ENCODE measurements at regions not wholly inside any gene's neighbourhood (a gene's known extent, or its start where the extent isn't known, plus 50 kb on each side); places are given as distances from the start of the nearest gene placed in this dataset.
"Not testable (repeated sequence)": the region's sequence is repeated elsewhere in the genome, so short reads cannot be mapped to it uniquely, and the experiment has no call there.

DNA sequence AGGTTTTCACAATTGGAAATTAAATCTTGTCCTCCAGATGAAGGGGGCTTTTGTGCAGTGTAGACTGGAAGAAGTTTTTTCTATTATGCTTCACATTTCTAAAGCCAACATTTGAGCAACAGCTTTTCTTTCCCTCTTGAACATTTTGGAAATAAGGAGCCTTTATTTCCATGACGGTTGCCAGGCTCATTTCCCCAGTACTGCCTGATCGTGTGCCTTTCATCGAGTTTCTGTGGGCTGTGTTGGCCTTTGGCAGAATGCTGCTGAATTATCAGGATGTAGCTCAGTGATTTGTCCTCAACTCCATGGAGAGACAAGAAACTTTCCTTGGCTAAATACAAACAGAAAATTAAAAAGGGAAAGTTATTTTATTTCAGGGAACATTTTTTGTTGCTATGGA, 314.8 kb upstream of the LRRC3B start:
- H3K27me3 ChIP-seq (ENCODE audit: low read length), result no peaks in the 10 kb centered on the region

GRCh38 chr3:26308454-26308853, 314.1 kb upstream of the LRRC3B start:
- Histone ChIP-seq H3K9me3 (ENCODE audit: low read length) (no peaks in the 10 kb centered on the region), H3K27me3 (ENCODE audit: low read length) (no peaks in the 10 kb centered on the region), H2AFZ (ENCODE audit: low read length) (no peak overlapping the region), H3K9ac (ENCODE audit: low read length) (no peak overlapping the region), H3K9me2 (replicated peaks; ENCODE audit: insufficient read depth, low read length) (no peaks in the 10 kb centered on the region), H3K79me2 (ENCODE audit: low read length) (no peaks in the 10 kb centered on the region), H3K4me3 (ENCODE audit: low read length) (no peak overlapping the region), H4K20me1 (ENCODE audit: insufficient read depth, low read depth, low read length) (no peaks in the 10 kb centered on the region), H3K4me2 (ENCODE audit: low read depth, low read length, poor library complexity, severe bottlenecking) (no peak overlapping the region), H3K4me1 (ENCODE audit: low read length) (no peaks in the 10 kb centered on the region), H3K36me3 (ENCODE audit: insufficient read depth, low read length) (no peaks in the 10 kb centered on the region), H3K27ac (ENCODE audit: low read length) (no peak overlapping the region)
- DNase-seq, result no peak

More for the DNA sequence above, 314.8 kb upstream of the LRRC3B start:
- H3K9me3 ChIP-seq (ENCODE audit: low read length), result no peaks in the 10 kb centered on the region
- H3K9me2 ChIP-seq (replicated peaks; ENCODE audit: insufficient read depth, low read length), result no peaks in the 10 kb centered on the region
- no peak overlapping the region for H3K4me3 ChIP-seq (ENCODE audit: low read length)
- H4K20me1 ChIP-seq (ENCODE audit: insufficient read depth, low read depth, low read length), result no peaks in the 10 kb centered on the region
- H3K4me2 ChIP-seq (ENCODE audit: low read depth, low read length, poor library complexity, severe bottlenecking), result no peak overlapping the region
- no peak overlapping the region for H2AFZ ChIP-seq (ENCODE audit: low read length)
- H3K9ac ChIP-seq (ENCODE audit: low read length), result no peak overlapping the region
- no peaks in the 10 kb centered on the region for H3K36me3 ChIP-seq (ENCODE audit: insufficient read depth, low read length)
- H3K27ac ChIP-seq (ENCODE audit: low read length), result no peak overlapping the region
- DNase-seq, result no peak
- H3K79me2 ChIP-seq (ENCODE audit: low read length), result no peaks in the 10 kb centered on the region
- H3K4me1 ChIP-seq (ENCODE audit: low read length), result no peaks in the 10 kb centered on the region

- not testable (repeated sequence) for H4K20me1 ChIP-seq (ENCODE audit: insufficient read depth, low read depth, low read length); H3K9ac ChIP-seq (ENCODE audit: low read length); H3K27me3 ChIP-seq (ENCODE audit: low read length); H3K9me2 ChIP-seq (replicated peaks; ENCODE audit: insufficient read depth, low read length); H3K9me3 ChIP-seq (ENCODE audit: low read length); H3K4me2 ChIP-seq (ENCODE audit: low read depth, low read length, poor library complexity, severe bottlenecking); H3K79me2 ChIP-seq (ENCODE audit: low read length); H2AFZ ChIP-seq (ENCODE audit: low read length); H3K36me3 ChIP-seq (ENCODE audit: insufficient read depth, low read length); H3K4me3 ChIP-seq (ENCODE audit: low read length); H3K4me1 ChIP-seq (ENCODE audit: low read length); H3K27ac ChIP-seq (ENCODE audit: low read length); DNase-seq
Measured at GRCh38 chr3:26309536-26309935, 313.0 kb upstream of the LRRC3B start.

GRCh38 chr3:26312816-26313215, 309.8 kb upstream of the LRRC3B start:
- Histone ChIP-seq H3K9ac (ENCODE audit: low read length) (no peak overlapping the region), H4K20me1 (ENCODE audit: insufficient read depth, low read depth, low read length) (no peaks in the 10 kb centered on the region), H3K4me2 (ENCODE audit: low read depth, low read length, poor library complexity, severe bottlenecking) (no peak overlapping the region), H3K27me3 (ENCODE audit: low read length) (no peaks in the 10 kb centered on the region), H3K27ac (ENCODE audit: low read length) (no peak overlapping the region), H3K4me1 (ENCODE audit: low read length) (no peaks in the 10 kb centered on the region), H3K9me3 (ENCODE audit: low read length) (no peaks in the 10 kb centered on the region), H3K4me3 (ENCODE audit: low read length) (no peak overlapping the region), H3K79me2 (ENCODE audit: low read length) (no peaks in the 10 kb centered on the region), H2AFZ (ENCODE audit: low read length) (no peak overlapping the region), H3K9me2 (replicated peaks; ENCODE audit: insufficient read depth, low read length) (no peaks in the 10 kb centered on the region), H3K36me3 (ENCODE audit: insufficient read depth, low read length) (no peaks in the 10 kb centered on the region)
- no peak for DNase-seq

GRCh38 chr3:26316472-26316871, 306.1 kb upstream of the LRRC3B start:
- H3K4me3 ChIP-seq (ENCODE audit: low read length), result no peak overlapping the region
- no peaks in the 10 kb centered on the region for H3K27me3 ChIP-seq (ENCODE audit: low read length)
- H3K27ac ChIP-seq (ENCODE audit: low read length), result no peak overlapping the region
- no peaks in the 10 kb centered on the region for H3K79me2 ChIP-seq (ENCODE audit: low read length)
- no peaks in the 10 kb centered on the region for H3K4me1 ChIP-seq (ENCODE audit: low read length)
- H2AFZ ChIP-seq (ENCODE audit: low read length), result no peak overlapping the region
- no peaks in the 10 kb centered on the region for H3K36me3 ChIP-seq (ENCODE audit: insufficient read depth, low read length)
- no peak overlapping the region for H3K4me2 ChIP-seq (ENCODE audit: low read depth, low read length, poor library complexity, severe bottlenecking)
- DNase-seq, result no peak
- no peaks in the 10 kb centered on the region for H4K20me1 ChIP-seq (ENCODE audit: insufficient read depth, low read depth, low read length)
- H3K9ac ChIP-seq (ENCODE audit: low read length), result no peak overlapping the region
- H3K9me3 ChIP-seq (ENCODE audit: low read length), result no peaks in the 10 kb centered on the region
- no peaks in the 10 kb centered on the region for H3K9me2 ChIP-seq (replicated peaks; ENCODE audit: insufficient read depth, low read length)

GRCh38 chr3:26323741-26324140, 298.8 kb upstream of the LRRC3B start:
- H2AFZ ChIP-seq (ENCODE audit: low read length); H4K20me1 ChIP-seq (ENCODE audit: insufficient read depth, low read depth, low read length); H3K4me2 ChIP-seq (ENCODE audit: low read depth, low read length, poor library complexity, severe bottlenecking); H3K79me2 ChIP-seq (ENCODE audit: low read length); DNase-seq; H3K4me1 ChIP-seq (ENCODE audit: low read length); H3K36me3 ChIP-seq (ENCODE audit: insufficient read depth, low read length); H3K9me2 ChIP-seq (replicated peaks; ENCODE audit: insufficient read depth, low read length); H3K9ac ChIP-seq (ENCODE audit: low read length); H3K4me3 ChIP-seq (ENCODE audit: low read length); H3K27me3 ChIP-seq (ENCODE audit: low read length); H3K9me3 ChIP-seq (ENCODE audit: low read length); H3K27ac ChIP-seq (ENCODE audit: low read length): not testable (repeated sequence)

GRCh38 chr3:26340001-26340400, 282.6 kb upstream of the LRRC3B start:
- no peaks in the 10 kb centered on the region for H3K36me3 ChIP-seq (ENCODE audit: insufficient read depth, low read length)
- no peaks in the 10 kb centered on the region for H3K79me2 ChIP-seq (ENCODE audit: low read length)
- no peak for DNase-seq
- H3K9ac ChIP-seq (ENCODE audit: low read length), result no peak overlapping the region
- H3K27me3 ChIP-seq (ENCODE audit: low read length), result no peaks in the 10 kb centered on the region
- H4K20me1 ChIP-seq (ENCODE audit: insufficient read depth, low read depth, low read length), result no peaks in the 10 kb centered on the region
- H3K9me3 ChIP-seq (ENCODE audit: low read length), result no peaks in the 10 kb centered on the region
- H3K4me1 ChIP-seq (ENCODE audit: low read length), result no peaks in the 10 kb centered on the region
- H3K9me2 ChIP-seq (replicated peaks; ENCODE audit: insufficient read depth, low read length), result no peaks in the 10 kb centered on the region
- H3K4me2 ChIP-seq (ENCODE audit: low read depth, low read length, poor library complexity, severe bottlenecking), result no peak overlapping the region
- H3K4me3 ChIP-seq (ENCODE audit: low read length), result no peak overlapping the region
- no peak overlapping the region for H2AFZ ChIP-seq (ENCODE audit: low read length)
- no peak overlapping the region for H3K27ac ChIP-seq (ENCODE audit: low read length)

DNA sequence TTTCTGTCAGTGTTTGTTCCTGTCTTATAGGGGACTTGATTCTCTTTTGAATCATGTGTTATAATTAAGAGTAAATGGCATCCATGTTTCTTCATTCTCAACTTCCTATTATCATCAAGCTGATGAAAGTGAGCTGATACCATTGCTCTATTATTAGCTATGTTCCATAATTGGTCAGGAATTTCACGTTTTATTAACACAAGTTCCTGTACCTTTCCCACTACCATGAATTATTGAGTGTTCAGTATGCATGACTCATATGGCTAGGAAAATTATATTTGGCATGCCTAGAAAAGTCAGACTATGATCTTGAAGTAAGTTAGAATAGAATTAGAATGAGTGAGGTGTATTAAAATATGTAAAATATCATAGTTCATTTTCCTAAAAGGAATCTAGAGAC, 278.9 kb upstream of the LRRC3B start:
- Histone ChIP-seq H4K20me1 (ENCODE audit: insufficient read depth, low read depth, low read length) (no peaks in the 10 kb centered on the region), H3K9me2 (replicated peaks; ENCODE audit: insufficient read depth, low read length) (no peaks in the 10 kb centered on the region), H3K79me2 (ENCODE audit: low read length) (no peaks in the 10 kb centered on the region), H3K9me3 (ENCODE audit: low read length) (no peaks in the 10 kb centered on the region), H3K4me2 (ENCODE audit: low read depth, low read length, poor library complexity, severe bottlenecking) (no peak overlapping the region), H3K27ac (ENCODE audit: low read length) (no peak overlapping the region), H3K27me3 (ENCODE audit: low read length) (no peaks in the 10 kb centered on the region), H2AFZ (ENCODE audit: low read length) (no peak overlapping the region), H3K36me3 (ENCODE audit: insufficient read depth, low read length) (no peaks in the 10 kb centered on the region), H3K4me1 (ENCODE audit: low read length) (no peaks in the 10 kb centered on the region), H3K4me3 (ENCODE audit: low read length) (no peak overlapping the region), H3K9ac (ENCODE audit: low read length) (no peak overlapping the region)
- no peak for DNase-seq

DNA sequence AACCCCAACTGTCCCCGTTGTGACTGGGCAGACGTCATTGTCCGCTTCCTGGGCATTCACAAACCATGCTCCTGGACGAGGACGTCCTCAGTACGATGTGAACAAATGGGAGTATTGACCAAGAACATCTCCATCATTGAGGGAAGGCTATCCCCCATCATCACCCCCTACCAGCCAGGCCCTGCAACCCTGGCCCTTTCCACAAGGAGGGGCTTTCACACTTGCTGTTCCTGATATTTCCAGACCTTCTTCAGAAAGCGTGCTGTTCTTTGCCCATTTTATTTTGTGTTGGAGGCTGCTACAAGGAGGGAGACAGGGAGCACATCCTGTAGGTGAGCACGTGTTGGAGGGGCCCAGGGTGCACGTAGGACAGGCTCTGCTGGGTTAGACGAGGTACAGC, 277.0 kb upstream of the LRRC3B start:
- Histone ChIP-seq H3K4me1 (ENCODE audit: low read length) (no peaks in the 10 kb centered on the region), H3K9me3 (ENCODE audit: low read length) (peaks cover under 1% of the 10 kb centered on the region; the same call in 1 of the 2 replicates), H3K9me2 (replicated peaks; ENCODE audit: insufficient read depth, low read length) (no peaks in the 10 kb centered on the region), H3K27me3 (ENCODE audit: low read length) (no peaks in the 10 kb centered on the region), H3K27ac (ENCODE audit: low read length) (no peak overlapping the region), H4K20me1 (ENCODE audit: insufficient read depth, low read depth, low read length) (no peaks in the 10 kb centered on the region), H3K4me3 (ENCODE audit: low read length) (no peak overlapping the region), H3K4me2 (ENCODE audit: low read depth, low read length, poor library complexity, severe bottlenecking) (no peak overlapping the region), H2AFZ (ENCODE audit: low read length) (no peak overlapping the region), H3K36me3 (ENCODE audit: insufficient read depth, low read length) (no peaks in the 10 kb centered on the region), H3K79me2 (ENCODE audit: low read length) (no peaks in the 10 kb centered on the region), H3K9ac (ENCODE audit: low read length) (no peak overlapping the region)
- no peak for DNase-seq

Measured in Karpas-422 (cell line).